WTC11 (cell line): ENCODE measurements at regions not wholly inside any gene's neighbourhood (a gene's known extent, or its start where the extent isn't known, plus 50 kb on each side); places are given as distances from the start of the nearest gene placed in this dataset.
"Not testable (repeated sequence)": the region's sequence is repeated elsewhere in the genome, so short reads cannot be mapped to it uniquely, and the experiment has no call there.

Source experiments
- ATAC-seq: fragments of 200-7000 bp; cut with Tn5 transposase; 2 replicates; pipeline ENCODE4 v1.10.0; 2021; ENCODE audit warnings: mild to moderate bottlenecking, moderate library complexity
- CTCF ChIA-PET: fragments of 300-600 bp; sonication (Branson Sonifier 250); formaldehyde crosslinking; loops from one replicate; lab custom pipeline; 2021; ENCODE audit warnings: antibody characterized with exemption; lab: Charles Lee
- POLR2A ChIA-PET: fragments of 350-600 bp; sonication (Branson Sonifier 250); formaldehyde crosslinking; loops from one replicate; lab custom pipeline; 2021; ENCODE audit warnings: antibody characterized with exemption; lab: Charles Lee
- DNase-seq: peaks from one replicate; pipeline ENCODE4 v3.0.0; 2021; ENCODE audit warnings: low spot score
- H3K27ac Mint-ChIP-seq: 2 replicates; pipeline ENCODE4 v1.8.0; 2021; ENCODE audit warnings: mixed read lengths
- H3K27me3 Mint-ChIP-seq: 2 replicates; pipeline ENCODE4 v1.8.0; 2021; ENCODE audit warnings: low read depth, mild to moderate bottlenecking, moderate library complexity, mixed read lengths
- H3K36me3 Mint-ChIP-seq: 2 replicates; pipeline ENCODE4 v1.8.0; 2021; ENCODE audit warnings: mixed read lengths
- H3K4me1 Mint-ChIP-seq: 2 replicates; pipeline ENCODE4 v1.8.0; 2022; ENCODE audit warnings: mixed read lengths
- H3K4me3 Mint-ChIP-seq: 2 replicates; pipeline ENCODE4 v1.8.0; 2021; ENCODE audit warnings: mild to moderate bottlenecking, moderate library complexity, mixed read lengths
- H3K9me3 Mint-ChIP-seq: 2 replicates; pipeline ENCODE4 v1.8.0; 2021; ENCODE audit warnings: mixed read lengths
- CREB1 ChIP-seq: sonication (generic); formaldehyde crosslinking; IDR thresholded peaks from 2 replicates; pipeline ENCODE4 v1.8.0; 2023; ENCODE audit warnings: mild to moderate bottlenecking, missing genetic modification reagents
- E2F1 ChIP-seq: sonication (generic); formaldehyde crosslinking; IDR thresholded peaks from 2 replicates; pipeline ENCODE4 v1.8.0; 2022; ENCODE audit warnings: mild to moderate bottlenecking, missing genetic modification reagents
- E2F4 ChIP-seq: sonication (generic); formaldehyde crosslinking; IDR thresholded peaks from 2 replicates; pipeline ENCODE4 v1.8.1; 2022; ENCODE audit warnings: low read depth, mild to moderate bottlenecking, moderate library complexity, missing genetic modification reagents, borderline replicate concordance
- EMX1 ChIP-seq: fragments of 250-450 bp; sonication (Bioruptor Pico); IDR thresholded peaks from 2 replicates; pipeline ENCODE4 v1.8.0; 2021; ENCODE audit warnings: mild to moderate bottlenecking
- FOXJ3 ChIP-seq: sonication (generic); formaldehyde crosslinking; IDR thresholded peaks from 2 replicates; pipeline ENCODE4 v1.9.0; 2021; ENCODE audit warnings: missing genetic modification reagents, mild to moderate bottlenecking, borderline replicate concordance
- FOXP1 ChIP-seq: sonication (generic); formaldehyde crosslinking; IDR thresholded peaks from 2 replicates; pipeline ENCODE4 v1.8.0; 2022; ENCODE audit warnings: missing genetic modification reagents, mild to moderate bottlenecking, moderate library complexity, borderline replicate concordance
- GABPB1 ChIP-seq: sonication (generic); formaldehyde crosslinking; IDR thresholded peaks from 2 replicates; pipeline ENCODE4 v1.8.1; 2023; ENCODE audit warnings: mild to moderate bottlenecking, missing genetic modification reagents
- HMGA2 ChIP-seq: fragments of 250-450 bp; sonication (Bioruptor Pico); IDR thresholded peaks from 2 replicates; pipeline ENCODE4 v1.4.0; 2021; ENCODE audit warnings: mild to moderate bottlenecking, moderate library complexity
- IRF2 ChIP-seq: sonication (generic); formaldehyde crosslinking; IDR thresholded peaks from 2 replicates; pipeline ENCODE4 v1.8.0; 2022; ENCODE audit warnings: low read depth, missing genetic modification reagents, borderline replicate concordance
- KAT7 ChIP-seq: sonication (generic); formaldehyde crosslinking; IDR thresholded peaks from 2 replicates; pipeline ENCODE4 v1.8.1; 2023; ENCODE audit warnings: missing genetic modification reagents, mild to moderate bottlenecking, borderline replicate concordance
- NR2C2 ChIP-seq: sonication (generic); formaldehyde crosslinking; IDR thresholded peaks from 2 replicates; pipeline ENCODE4 v1.8.0; 2022; ENCODE audit warnings: mild to moderate bottlenecking, missing genetic modification reagents
- TP53 ChIP-seq: sonication (generic); formaldehyde crosslinking; IDR thresholded peaks from 2 replicates; pipeline ENCODE4 v1.8.1; 2023; ENCODE audit warnings: mild to moderate bottlenecking, missing genetic modification reagents
- ZNF121 ChIP-seq: sonication (generic); formaldehyde crosslinking; IDR thresholded peaks from 2 replicates; pipeline ENCODE4 v1.8.0; 2023; ENCODE audit warnings: missing genetic modification reagents
- ZNF532 ChIP-seq: fragments of 250-450 bp; sonication (Bioruptor Pico); IDR thresholded peaks from 2 replicates; pipeline ENCODE4 v1.9.0; 2021; ENCODE audit warnings: mild to moderate bottlenecking, borderline replicate concordance
- TF ChIP-seq, protein P1 (sequence below): sonication (generic); formaldehyde crosslinking; IDR thresholded peaks from 2 replicates; pipeline ENCODE4 v1.8.1; 2023; ENCODE audit warnings: mild to moderate bottlenecking, missing genetic modification reagents
- TF ChIP-seq, protein P2 (sequence below): sonication (generic); formaldehyde crosslinking; IDR thresholded peaks from 2 replicates; pipeline ENCODE4 v1.8.0; 2022; ENCODE audit warnings: mild to moderate bottlenecking, missing genetic modification reagents
- TF ChIP-seq, protein P3 (sequence below): sonication (generic); formaldehyde crosslinking; conservative IDR thresholded peaks from 2 replicates; pipeline ENCODE4 v1.8.1; 2022; ENCODE audit warnings: mild to moderate bottlenecking, missing genetic modification reagents
- TF ChIP-seq, protein P4 (sequence below): sonication (generic); formaldehyde crosslinking; IDR thresholded peaks from 2 replicates; pipeline ENCODE4 v1.8.1; 2022; ENCODE audit warnings: low read depth, missing genetic modification reagents, borderline replicate concordance

DNA sequence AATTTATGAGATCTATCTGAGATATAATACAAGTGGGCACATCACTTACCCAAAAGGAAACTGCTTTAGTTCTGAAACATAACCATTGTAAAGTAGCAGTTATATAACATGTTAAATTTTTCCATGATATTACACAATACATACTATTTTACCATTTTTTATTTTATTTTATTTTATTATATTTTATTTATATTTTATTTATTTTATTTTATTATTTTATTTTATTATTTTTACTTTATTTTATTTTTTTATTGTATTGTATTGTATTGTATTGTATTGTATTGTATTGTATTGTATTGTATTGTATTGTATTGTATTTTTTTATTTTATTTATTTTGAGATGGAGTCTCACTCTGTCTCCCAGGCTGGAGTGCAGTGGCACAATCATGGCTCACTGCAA lies 1095.9 kb downstream of the SUCLG1 start:
- H3K4me3 Mint-ChIP-seq, ATAC-seq, CTCF ChIA-PET, H3K27ac Mint-ChIP-seq, H3K27me3 Mint-ChIP-seq, POLR2A ChIA-PET, H3K4me1 Mint-ChIP-seq, DNase-seq, H3K36me3 Mint-ChIP-seq: not testable (repeated sequence)
- peak; percentile 99 for TF ChIP-seq HMGA2
- H3K9me3 Mint-ChIP-seq: peaks cover 10% of the 10 kb centered on the region

DNA sequence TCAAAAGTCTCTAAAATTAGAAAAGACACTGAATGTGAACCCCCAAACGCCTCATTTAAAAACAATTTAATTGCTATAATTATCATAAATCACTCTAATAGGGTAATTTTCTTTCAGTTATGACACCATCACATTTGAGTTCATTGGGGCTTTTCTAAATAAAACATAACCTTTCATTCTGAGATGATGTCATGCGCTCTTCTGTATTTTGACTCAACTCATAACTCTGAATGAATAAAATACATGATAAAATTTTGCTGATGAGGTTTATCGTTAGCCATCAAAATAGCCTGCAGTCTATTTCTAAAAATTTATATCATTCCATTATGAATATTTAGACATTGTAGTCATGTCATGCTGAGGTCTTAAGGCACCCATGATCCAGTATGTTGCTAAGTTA lies 1099.7 kb downstream of the SUCLG1 start:
- Mint-ChIP-seq H3K27ac (no peak overlapping the region), H3K4me1 (no peaks in the 10 kb centered on the region), H3K9me3 (peaks cover 6% of the 10 kb centered on the region), H3K4me3 (no peak overlapping the region), H3K27me3 (no peaks in the 10 kb centered on the region), H3K36me3 (0 out of 2 replicates have a peak, but pooled peaks cover 2% of the 10 kb centered on the region)
- TF ChIP-seq, protein P1, sequence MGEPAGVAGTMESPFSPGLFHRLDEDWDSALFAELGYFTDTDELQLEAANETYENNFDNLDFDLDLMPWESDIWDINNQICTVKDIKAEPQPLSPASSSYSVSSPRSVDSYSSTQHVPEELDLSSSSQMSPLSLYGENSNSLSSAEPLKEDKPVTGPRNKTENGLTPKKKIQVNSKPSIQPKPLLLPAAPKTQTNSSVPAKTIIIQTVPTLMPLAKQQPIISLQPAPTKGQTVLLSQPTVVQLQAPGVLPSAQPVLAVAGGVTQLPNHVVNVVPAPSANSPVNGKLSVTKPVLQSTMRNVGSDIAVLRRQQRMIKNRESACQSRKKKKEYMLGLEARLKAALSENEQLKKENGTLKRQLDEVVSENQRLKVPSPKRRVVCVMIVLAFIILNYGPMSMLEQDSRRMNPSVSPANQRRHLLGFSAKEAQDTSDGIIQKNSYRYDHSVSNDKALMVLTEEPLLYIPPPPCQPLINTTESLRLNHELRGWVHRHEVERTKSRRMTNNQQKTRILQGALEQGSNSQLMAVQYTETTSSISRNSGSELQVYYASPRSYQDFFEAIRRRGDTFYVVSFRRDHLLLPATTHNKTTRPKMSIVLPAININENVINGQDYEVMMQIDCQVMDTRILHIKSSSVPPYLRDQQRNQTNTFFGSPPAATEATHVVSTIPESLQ (CRISPR knock-in tag): no peak
- no peak for TF ChIP-seq EMX1 (CRISPR knock-in tag)
- no peak for TF ChIP-seq IRF2 (CRISPR knock-in tag)
- TF ChIP-seq E2F1 (CRISPR knock-in tag): no peak
- TF ChIP-seq, protein P2, sequence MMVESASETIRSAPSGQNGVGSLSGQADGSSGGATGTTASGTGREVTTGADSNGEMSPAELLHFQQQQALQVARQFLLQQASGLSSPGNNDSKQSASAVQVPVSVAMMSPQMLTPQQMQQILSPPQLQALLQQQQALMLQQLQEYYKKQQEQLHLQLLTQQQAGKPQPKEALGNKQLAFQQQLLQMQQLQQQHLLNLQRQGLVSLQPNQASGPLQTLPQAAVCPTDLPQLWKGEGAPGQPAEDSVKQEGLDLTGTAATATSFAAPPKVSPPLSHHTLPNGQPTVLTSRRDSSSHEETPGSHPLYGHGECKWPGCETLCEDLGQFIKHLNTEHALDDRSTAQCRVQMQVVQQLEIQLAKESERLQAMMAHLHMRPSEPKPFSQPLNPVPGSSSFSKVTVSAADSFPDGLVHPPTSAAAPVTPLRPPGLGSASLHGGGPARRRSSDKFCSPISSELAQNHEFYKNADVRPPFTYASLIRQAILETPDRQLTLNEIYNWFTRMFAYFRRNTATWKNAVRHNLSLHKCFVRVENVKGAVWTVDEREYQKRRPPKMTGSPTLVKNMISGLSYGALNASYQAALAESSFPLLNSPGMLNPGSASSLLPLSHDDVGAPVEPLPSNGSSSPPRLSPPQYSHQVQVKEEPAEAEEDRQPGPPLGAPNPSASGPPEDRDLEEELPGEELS (CRISPR knock-in tag): no peak
- TF ChIP-seq, protein P3, sequence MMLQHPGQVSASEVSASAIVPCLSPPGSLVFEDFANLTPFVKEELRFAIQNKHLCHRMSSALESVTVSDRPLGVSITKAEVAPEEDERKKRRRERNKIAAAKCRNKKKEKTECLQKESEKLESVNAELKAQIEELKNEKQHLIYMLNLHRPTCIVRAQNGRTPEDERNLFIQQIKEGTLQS (CRISPR knock-in tag): no peak
- no peak for TF ChIP-seq TP53 (CRISPR knock-in tag)
- no peak for TF ChIP-seq KAT7
- TF ChIP-seq CREB1 (CRISPR knock-in tag): no peak
- TF ChIP-seq, protein P4, sequence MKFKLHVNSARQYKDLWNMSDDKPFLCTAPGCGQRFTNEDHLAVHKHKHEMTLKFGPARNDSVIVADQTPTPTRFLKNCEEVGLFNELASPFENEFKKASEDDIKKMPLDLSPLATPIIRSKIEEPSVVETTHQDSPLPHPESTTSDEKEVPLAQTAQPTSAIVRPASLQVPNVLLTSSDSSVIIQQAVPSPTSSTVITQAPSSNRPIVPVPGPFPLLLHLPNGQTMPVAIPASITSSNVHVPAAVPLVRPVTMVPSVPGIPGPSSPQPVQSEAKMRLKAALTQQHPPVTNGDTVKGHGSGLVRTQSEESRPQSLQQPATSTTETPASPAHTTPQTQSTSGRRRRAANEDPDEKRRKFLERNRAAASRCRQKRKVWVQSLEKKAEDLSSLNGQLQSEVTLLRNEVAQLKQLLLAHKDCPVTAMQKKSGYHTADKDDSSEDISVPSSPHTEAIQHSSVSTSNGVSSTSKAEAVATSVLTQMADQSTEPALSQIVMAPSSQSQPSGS (CRISPR knock-in tag): no peak
- ChIA-PET CTCF (no interaction called here), POLR2A (no interaction called here)
- DNase-seq: no peak
- no peak for ATAC-seq

GRCh38 chr2:83342860-83343329 lies 1116.2 kb downstream of the SUCLG1 start:
- ATAC-seq: peak; percentile 36
- H3K4me1 Mint-ChIP-seq: no peaks in the 10 kb centered on the region
- H3K9me3 Mint-ChIP-seq: peaks cover 17% of the 10 kb centered on the region
- H3K27ac Mint-ChIP-seq: no peak overlapping the region
- CTCF ChIA-PET: no interaction called here
- no peak overlapping the region for H3K4me3 Mint-ChIP-seq
- H3K27me3 Mint-ChIP-seq: peaks cover 2% of the 10 kb centered on the region; the same call in 1 of the 2 replicates
- H3K36me3 Mint-ChIP-seq: peaks cover 9% of the 10 kb centered on the region
- POLR2A ChIA-PET: no interaction called here
- no peak for DNase-seq
- TF ChIP-seq E2F4 (CRISPR knock-in tag) (no peak), ZNF121 (CRISPR knock-in tag) (no peak), GABPB1 (CRISPR knock-in tag) (no peak), FOXP1 (CRISPR knock-in tag) (no peak), NR2C2 (CRISPR knock-in tag) (no peak), EMX1 (CRISPR knock-in tag) (no peak), FOXJ3 (no peak), ZNF532 (CRISPR knock-in tag) (no peak)
- TF ChIP-seq, protein P4 (CRISPR knock-in tag): no peak
